Right lobe of liver (tissue), 6 donors: ENCODE measurements at regions not wholly inside any gene's neighbourhood (a gene's known extent, or its start where the extent isn't known, plus 50 kb on each side); places are given as distances from the start of the nearest gene placed in this dataset.

Source experiments
- ATAC-seq, 4 donors: fragments of 200-7000 bp; cut with Tn5 transposase; one replicate each; pipeline ENCODE4 v1.9.1; 2020; ENCODE audit warnings: mild to moderate bottlenecking in 4 of 4, moderate library complexity in 4 of 4
- DNase-seq, 3 donors: peaks; one replicate each; pipeline ENCODE4 v3.0.0-alpha.2; 2020
- H3K27ac ChIP-seq, 3 donors: fragments of 200-600 bp; one replicate each; pipeline ENCODE4 v1.8.0; 2022
- H3K27me3 ChIP-seq, 2 donors: fragments of 200-600 bp; one replicate each; pipeline ENCODE4 v1.8.0; 2022
- H3K36me3 ChIP-seq, 4 donors: fragments of 200-600 bp; sonication (generic) in 1 of 4; one replicate each; pipeline versions ENCODE4 v1.5.1 to v1.8.0; 2017 to 2022; ENCODE audit warnings: control low read depth in 1 of 4
- H3K4me1 ChIP-seq, 4 donors: fragments of 200-600 bp; sonication (generic) in 1 of 4; one replicate each; pipeline versions ENCODE4 v1.5.1 to v1.8.0; 2017 to 2022; ENCODE audit warnings: control low read depth in 1 of 4
- H3K4me3 ChIP-seq, 3 donors: fragments of 200-600 bp; one replicate each; pipeline ENCODE4 v1.8.0; 2022
- H3K9me3 ChIP-seq, 4 donors: fragments of 200-600 bp; sonication (generic) in 1 of 4; one replicate each; pipeline versions ENCODE4 v1.5.1 to v1.8.0; 2017 to 2022; ENCODE audit warnings: control low read depth in 1 of 4
- POLR2A ChIP-seq: fragments of 450-650 bp; IDR thresholded peaks from one replicate; pipeline ENCODE4 v1.6.1; 2017; ENCODE audit warnings: antibody characterized with exemption, mild to moderate bottlenecking
- WGBS: methylation state at CpG from one replicate; pipeline ENCODE4 v1.1.6; 2018; ENCODE audit warnings: low coverage, low lambda C conversion rate; ENCODE audit not compliant: insufficient coverage; ENCODE audit errors: missing lambda C conversion rate; 5-methylcytosine and 5-hydroxymethylcytosine counted together
- intact Hi-C, 2 donors: fragments of 100-400 bp; cut with DNase I; formaldehyde crosslinking; loops; one replicate each; pipeline versions ENCODE4 v1.11.2 to v1.14.1; 2022
- TF ChIP-seq, protein P1 (sequence below), 4 donors: fragments of 200-600 bp in 3 of 4; fragments of 450-650 bp in 1 of 4; IDR thresholded peaks; one replicate each; pipeline versions ENCODE4 v1.5.1 to v1.8.0; 2016 to 2022; ENCODE audit warnings: antibody characterized with exemption in 4 of 4, mild to moderate bottlenecking in 2 of 4
- donor health status: DM: no; HTN: yes; CAD: no.
- donor health status: DM: no; HTN: no; CAD: no.
- donor health status: DM: no; HTN: no; CAD: no.
- donor health status: DM: no; HTN: yes; CAD: no.
- donor health status: DM: no; HTN: yes; CAD: no.

GRCh38 chr13:84677836-84678235, 795.6 kb upstream of the SLITRK1 start:
- no peak for ATAC-seq
- TF ChIP-seq, protein P1, sequence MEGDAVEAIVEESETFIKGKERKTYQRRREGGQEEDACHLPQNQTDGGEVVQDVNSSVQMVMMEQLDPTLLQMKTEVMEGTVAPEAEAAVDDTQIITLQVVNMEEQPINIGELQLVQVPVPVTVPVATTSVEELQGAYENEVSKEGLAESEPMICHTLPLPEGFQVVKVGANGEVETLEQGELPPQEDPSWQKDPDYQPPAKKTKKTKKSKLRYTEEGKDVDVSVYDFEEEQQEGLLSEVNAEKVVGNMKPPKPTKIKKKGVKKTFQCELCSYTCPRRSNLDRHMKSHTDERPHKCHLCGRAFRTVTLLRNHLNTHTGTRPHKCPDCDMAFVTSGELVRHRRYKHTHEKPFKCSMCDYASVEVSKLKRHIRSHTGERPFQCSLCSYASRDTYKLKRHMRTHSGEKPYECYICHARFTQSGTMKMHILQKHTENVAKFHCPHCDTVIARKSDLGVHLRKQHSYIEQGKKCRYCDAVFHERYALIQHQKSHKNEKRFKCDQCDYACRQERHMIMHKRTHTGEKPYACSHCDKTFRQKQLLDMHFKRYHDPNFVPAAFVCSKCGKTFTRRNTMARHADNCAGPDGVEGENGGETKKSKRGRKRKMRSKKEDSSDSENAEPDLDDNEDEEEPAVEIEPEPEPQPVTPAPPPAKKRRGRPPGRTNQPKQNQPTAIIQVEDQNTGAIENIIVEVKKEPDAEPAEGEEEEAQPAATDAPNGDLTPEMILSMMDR (IDR thresholded peaks at IDR 0.05): no peak
- TF ChIP-seq POLR2A: no peak
- intact Hi-C loops: no loop called here
- Histone ChIP-seq H3K4me1 (no peaks in the 10 kb centered on the region), H3K9me3 (no peaks in the 10 kb centered on the region), H3K27me3 (no peaks in the 10 kb centered on the region), H3K27ac (no peak overlapping the region), H3K4me3 (no peak overlapping the region), H3K36me3 (no peaks in the 10 kb centered on the region)
- WGBS: 64% methylated on average over 2 of the region's 2 CpGs
- DNase-seq: no peak

DNA sequence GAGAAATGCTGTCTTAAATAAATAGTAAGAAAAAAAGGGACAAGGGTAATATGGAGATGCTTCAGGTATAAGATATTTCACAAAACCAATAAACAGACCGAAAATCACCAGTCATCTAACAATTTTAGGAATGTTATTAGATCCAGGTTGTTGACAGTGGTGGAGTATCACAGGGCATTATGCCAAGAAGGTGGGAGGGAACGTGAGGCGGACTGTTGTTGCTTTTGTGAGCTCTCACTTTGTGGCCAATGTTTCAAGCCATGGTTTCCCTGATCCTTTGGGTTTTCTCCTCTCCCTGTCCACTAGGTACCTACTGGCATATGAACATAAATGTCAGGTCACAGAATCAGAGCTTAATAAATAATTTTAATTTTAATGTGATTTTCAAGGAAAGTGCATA, 790.3 kb upstream of the SLITRK1 start:
- ATAC-seq: no peak
- Histone ChIP-seq H3K9me3 (no peaks in the 10 kb centered on the region), H3K4me3 (no peak overlapping the region), H3K36me3 (no peaks in the 10 kb centered on the region), H3K4me1 (no peaks in the 10 kb centered on the region), H3K27ac (no peak overlapping the region), H3K27me3 (no peaks in the 10 kb centered on the region)
- intact Hi-C loops: no loop called here
- TF ChIP-seq, protein P1 (IDR thresholded peaks at IDR 0.05): no peak
- TF ChIP-seq POLR2A: no peak
- 65% methylated on average over 3 of the region's 3 CpGs for WGBS
- DNase-seq: no peak

GRCh38 chr13:84670245-84670644, 788.0 kb upstream of the SLITRK1 start:
- H3K9me3 ChIP-seq: no peaks in the 10 kb centered on the region
- WGBS: 39% methylated on average over 1 of the region's 1 CpG
- H3K27ac ChIP-seq: no peak overlapping the region
- no peak for DNase-seq
- intact Hi-C loops: no loop called here
- H3K27me3 ChIP-seq: no peaks in the 10 kb centered on the region
- no peaks in the 10 kb centered on the region for H3K4me1 ChIP-seq
- no peak for ATAC-seq
- H3K36me3 ChIP-seq: no peaks in the 10 kb centered on the region
- TF ChIP-seq POLR2A: no peak
- TF ChIP-seq, protein P1 (IDR thresholded peaks at IDR 0.05): no peak
- H3K4me3 ChIP-seq: no peak overlapping the region

GRCh38 chr13:84668637-84669036, 786.4 kb upstream of the SLITRK1 start:
- DNase-seq (no peak), ATAC-seq (no peak)
- intact Hi-C loops: no loop called here
- no peak overlapping the region for H3K4me3 ChIP-seq
- 64% methylated on average over 1 of the region's 1 CpG for WGBS
- no peak overlapping the region for H3K27ac ChIP-seq
- H3K9me3 ChIP-seq: no peaks in the 10 kb centered on the region
- TF ChIP-seq POLR2A: no peak
- TF ChIP-seq, protein P1 (IDR thresholded peaks at IDR 0.05): no peak
- no peaks in the 10 kb centered on the region for H3K36me3 ChIP-seq
- H3K27me3 ChIP-seq: no peaks in the 10 kb centered on the region
- H3K4me1 ChIP-seq: no peaks in the 10 kb centered on the region

- no peak for TF ChIP-seq POLR2A
- TF ChIP-seq, protein P1 (IDR thresholded peaks at IDR 0.05): no peak
Observed at GRCh38 chr13:84662491-84662890, 780.2 kb upstream of the SLITRK1 start.

More at GRCh38 chr13:84662491-84662890, 780.2 kb upstream of the SLITRK1 start:
- ATAC-seq (no peak), DNase-seq (no peak)
- intact Hi-C loops: no loop called here
- Histone ChIP-seq H3K9me3 (no peaks in the 10 kb centered on the region), H3K4me3 (no peak overlapping the region), H3K36me3 (no peaks in the 10 kb centered on the region), H3K4me1 (no peaks in the 10 kb centered on the region), H3K27ac (no peak overlapping the region), H3K27me3 (no peaks in the 10 kb centered on the region)
- 45% methylated on average over 3 of the region's 3 CpGs for WGBS
